22Rv1 (cell line): ENCODE measurements at regions not wholly inside any gene's neighbourhood (a gene's known extent, or its start where the extent isn't known, plus 50 kb on each side); places are given as distances from the start of the nearest gene placed in this dataset.

Experiments used
- ZFX ChIP-seq: fragments of 450-650 bp; IDR thresholded peaks from 2 replicates; pipeline ENCODE4 v1.6.1; 2017; ENCODE audit warnings: antibody characterized with exemption, borderline replicate concordance
- TF ChIP-seq, protein P1 (sequence below): fragments of 450-650 bp; IDR thresholded peaks from 2 replicates; pipeline ENCODE4 v1.5.1; 2017; ENCODE audit warnings: mild to moderate bottlenecking

GRCh38 chr17:5902181-5903140 is 167.7 kb upstream of the WSCD1 start:
- TF ChIP-seq, protein P1, sequence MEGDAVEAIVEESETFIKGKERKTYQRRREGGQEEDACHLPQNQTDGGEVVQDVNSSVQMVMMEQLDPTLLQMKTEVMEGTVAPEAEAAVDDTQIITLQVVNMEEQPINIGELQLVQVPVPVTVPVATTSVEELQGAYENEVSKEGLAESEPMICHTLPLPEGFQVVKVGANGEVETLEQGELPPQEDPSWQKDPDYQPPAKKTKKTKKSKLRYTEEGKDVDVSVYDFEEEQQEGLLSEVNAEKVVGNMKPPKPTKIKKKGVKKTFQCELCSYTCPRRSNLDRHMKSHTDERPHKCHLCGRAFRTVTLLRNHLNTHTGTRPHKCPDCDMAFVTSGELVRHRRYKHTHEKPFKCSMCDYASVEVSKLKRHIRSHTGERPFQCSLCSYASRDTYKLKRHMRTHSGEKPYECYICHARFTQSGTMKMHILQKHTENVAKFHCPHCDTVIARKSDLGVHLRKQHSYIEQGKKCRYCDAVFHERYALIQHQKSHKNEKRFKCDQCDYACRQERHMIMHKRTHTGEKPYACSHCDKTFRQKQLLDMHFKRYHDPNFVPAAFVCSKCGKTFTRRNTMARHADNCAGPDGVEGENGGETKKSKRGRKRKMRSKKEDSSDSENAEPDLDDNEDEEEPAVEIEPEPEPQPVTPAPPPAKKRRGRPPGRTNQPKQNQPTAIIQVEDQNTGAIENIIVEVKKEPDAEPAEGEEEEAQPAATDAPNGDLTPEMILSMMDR: no peak
- TF ChIP-seq ZFX: no peak
